ENCODE measurements at regions not wholly inside any gene's neighbourhood (a gene's known extent, or its start where the extent isn't known, plus 50 kb on each side); places are given as distances from the start of the nearest gene placed in this dataset.

- TF ChIP-seq, protein P1, sequence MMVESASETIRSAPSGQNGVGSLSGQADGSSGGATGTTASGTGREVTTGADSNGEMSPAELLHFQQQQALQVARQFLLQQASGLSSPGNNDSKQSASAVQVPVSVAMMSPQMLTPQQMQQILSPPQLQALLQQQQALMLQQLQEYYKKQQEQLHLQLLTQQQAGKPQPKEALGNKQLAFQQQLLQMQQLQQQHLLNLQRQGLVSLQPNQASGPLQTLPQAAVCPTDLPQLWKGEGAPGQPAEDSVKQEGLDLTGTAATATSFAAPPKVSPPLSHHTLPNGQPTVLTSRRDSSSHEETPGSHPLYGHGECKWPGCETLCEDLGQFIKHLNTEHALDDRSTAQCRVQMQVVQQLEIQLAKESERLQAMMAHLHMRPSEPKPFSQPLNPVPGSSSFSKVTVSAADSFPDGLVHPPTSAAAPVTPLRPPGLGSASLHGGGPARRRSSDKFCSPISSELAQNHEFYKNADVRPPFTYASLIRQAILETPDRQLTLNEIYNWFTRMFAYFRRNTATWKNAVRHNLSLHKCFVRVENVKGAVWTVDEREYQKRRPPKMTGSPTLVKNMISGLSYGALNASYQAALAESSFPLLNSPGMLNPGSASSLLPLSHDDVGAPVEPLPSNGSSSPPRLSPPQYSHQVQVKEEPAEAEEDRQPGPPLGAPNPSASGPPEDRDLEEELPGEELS (CRISPR knock-in tag; IDR thresholded peaks at IDR 0.05; ENCODE audit: borderline replicate concordance), result no peak
- TF ChIP-seq POLR2AphosphoS5 (IDR thresholded peaks at IDR 0.05; ENCODE audit: control insufficient read depth, insufficient read depth, low read depth, low read length), result no peak
- no peak for TF ChIP-seq NONO (IDR thresholded peaks at IDR 0.05; ENCODE audit: low read depth in 2 of 2, low read length in 1 of 2)
- no peak for TF ChIP-seq SMARCE1 (IDR thresholded peaks at IDR 0.05)
- TF ChIP-seq IRF9 (tag; IDR thresholded peaks at IDR 0.05), result no peak
- TF ChIP-seq CTBP1 (IDR thresholded peaks at IDR 0.05; ENCODE audit: borderline replicate concordance), result no peak
- no peak for TF ChIP-seq SMAD3 (CRISPR knock-in tag; conservative IDR thresholded peaks at IDR 0.05)
- TF ChIP-seq HNRNPH1 (optimal IDR thresholded peaks at IDR 0.05; ENCODE audit: low read depth, low read length), result no peak
- no peak for TF ChIP-seq CUX1 (CRISPR knock-in tag; IDR thresholded peaks at IDR 0.05)
- no peak for TF ChIP-seq CCAR2 (IDR thresholded peaks at IDR 0.05; ENCODE audit: low read depth, low read length)
- TF ChIP-seq ZNF507 (tag; conservative IDR thresholded peaks at IDR 0.05), result no peak
- TF ChIP-seq ELF4 (CRISPR knock-in tag; IDR thresholded peaks at IDR 0.05), result no peak
Measured at GRCh38 chr12:24359418-24359817, 409.9 kb upstream of the SOX5 start.
